CD4-positive, alpha-beta T cell treated with Interleukin-15 for 1 hour (primary cell): ENCODE measurements at regions not wholly inside any gene's neighbourhood (a gene's known extent, or its start where the extent isn't known, plus 50 kb on each side); places are given as distances from the start of the nearest gene placed in this dataset.

Experiments used
- DNase-seq: peaks from one replicate; pipeline ENCODE4 v3.0.0-alpha.2; 2020

DNA sequence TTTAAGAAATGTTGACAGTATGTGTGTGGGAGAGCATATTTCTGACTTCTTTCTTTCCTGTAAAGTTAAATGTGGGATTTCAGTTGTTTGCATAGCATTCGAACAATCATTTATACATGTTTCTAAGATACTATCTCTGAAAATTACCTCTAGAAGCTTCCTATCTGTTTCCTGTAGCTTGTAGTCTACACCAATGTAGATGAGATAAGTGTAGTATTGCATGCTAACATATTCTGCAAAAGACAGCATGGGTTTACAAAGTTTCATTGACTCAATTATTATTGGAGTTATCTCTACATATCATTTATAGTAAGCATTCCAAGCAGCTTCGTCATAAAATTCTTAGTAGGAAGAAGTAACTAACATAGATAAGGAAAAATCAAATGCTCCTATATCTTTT, 98.9 kb upstream of the DPYD start:
- no peak for DNase-seq

DNA sequence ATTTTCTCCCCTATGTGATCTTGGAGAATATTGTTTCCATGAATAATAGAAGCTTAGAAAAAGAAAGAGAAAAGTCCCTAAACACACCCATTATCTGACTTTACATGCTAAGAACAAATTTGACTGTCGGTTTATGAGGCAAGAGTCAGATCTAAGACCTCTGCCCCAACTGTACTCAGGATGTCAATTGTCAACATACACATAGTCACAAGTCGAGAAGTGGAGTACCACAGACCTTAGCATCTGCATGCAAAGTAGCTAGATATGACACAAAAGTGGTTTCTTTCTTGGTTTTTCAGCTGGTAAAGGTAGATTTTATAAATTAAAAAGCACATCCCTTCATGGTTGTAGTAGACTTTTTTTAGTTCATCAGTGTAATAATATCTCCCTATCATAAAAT, 97.2 kb upstream of the DPYD start:
- no peak for DNase-seq

DNA sequence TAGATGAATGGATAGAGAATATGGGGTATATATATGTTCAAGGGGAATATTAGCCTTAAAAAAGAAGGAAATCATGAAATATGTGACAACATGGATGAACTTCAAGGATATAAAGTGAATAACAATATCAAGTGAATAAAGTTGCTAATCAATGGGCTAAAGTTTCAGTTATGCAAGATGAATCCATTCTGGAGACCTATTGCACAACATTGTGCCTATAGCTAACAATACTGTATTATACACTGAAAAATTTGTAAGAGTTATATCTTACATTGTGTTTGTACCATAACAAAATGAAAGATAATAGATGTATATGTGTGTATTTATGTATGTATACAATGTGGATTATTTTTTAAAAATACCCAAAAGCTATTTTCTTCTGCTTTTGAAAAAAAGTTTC, 96.3 kb upstream of the DPYD start:
- DNase-seq = no peak

DNA sequence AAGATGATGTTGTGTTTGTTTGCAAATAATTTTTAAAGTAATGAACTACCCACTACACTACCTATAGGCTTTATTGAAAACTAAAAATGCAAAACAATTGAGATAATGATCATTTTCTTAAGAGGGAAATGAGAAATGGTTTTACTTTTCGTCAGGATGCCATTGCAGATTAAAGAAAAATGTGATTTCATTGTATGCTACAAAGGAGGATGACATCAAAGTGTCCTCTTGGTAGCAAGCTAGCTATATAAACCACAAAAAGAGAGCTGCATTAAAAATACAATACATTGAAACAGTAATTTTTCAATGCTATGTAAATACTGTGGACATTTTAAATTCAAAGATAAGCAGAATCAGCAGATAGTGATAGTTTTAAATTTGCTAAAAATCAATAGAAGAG, 87.5 kb upstream of the DPYD start:
- DNase-seq = no peak

- DNase-seq = no peak
Observed at GRCh38 chr1:98005326-98006010, 84.6 kb upstream of the DPYD start.

GRCh38 chr1:98003442-98003841, 82.6 kb upstream of the DPYD start:
- DNase-seq = no peak

DNA sequence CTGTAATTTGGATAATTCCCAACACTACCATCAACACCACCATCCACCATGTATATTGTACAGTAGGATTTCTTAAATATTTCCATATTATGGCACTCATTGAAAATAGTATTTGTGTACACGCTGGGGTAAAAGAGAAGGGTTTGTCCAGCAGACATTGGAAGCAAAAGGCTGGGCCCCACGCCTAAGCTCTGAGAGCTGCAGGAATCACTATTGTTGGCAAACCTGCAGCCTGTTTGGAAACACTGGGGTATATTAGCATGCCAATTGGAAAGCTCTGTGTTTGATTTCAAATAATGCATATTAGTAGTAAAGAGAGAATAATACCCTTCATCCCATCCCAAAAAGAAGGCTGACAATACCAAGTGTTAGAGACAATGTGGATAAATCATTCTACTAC, 81.5 kb upstream of the DPYD start:
- no peak for DNase-seq

DNA sequence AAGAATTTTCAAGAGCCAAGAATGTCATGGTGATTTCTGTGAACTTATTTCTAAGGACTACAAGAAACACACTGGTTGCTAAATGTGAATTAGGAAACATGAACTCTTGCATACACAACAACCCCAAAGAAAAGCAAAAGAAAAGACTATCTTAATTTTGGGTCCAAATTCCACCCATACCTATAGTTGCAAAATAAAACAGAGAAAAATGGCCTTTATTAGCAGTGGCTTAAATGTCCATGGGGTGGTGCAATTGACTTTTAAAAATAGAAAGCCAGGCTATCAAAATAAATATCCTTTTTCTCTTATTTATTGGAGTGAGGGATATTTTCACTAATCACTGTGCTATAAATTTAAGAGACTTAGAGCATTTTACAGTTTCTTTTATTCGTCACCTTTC, 80.9 kb upstream of the DPYD start:
- no peak for DNase-seq

DNA sequence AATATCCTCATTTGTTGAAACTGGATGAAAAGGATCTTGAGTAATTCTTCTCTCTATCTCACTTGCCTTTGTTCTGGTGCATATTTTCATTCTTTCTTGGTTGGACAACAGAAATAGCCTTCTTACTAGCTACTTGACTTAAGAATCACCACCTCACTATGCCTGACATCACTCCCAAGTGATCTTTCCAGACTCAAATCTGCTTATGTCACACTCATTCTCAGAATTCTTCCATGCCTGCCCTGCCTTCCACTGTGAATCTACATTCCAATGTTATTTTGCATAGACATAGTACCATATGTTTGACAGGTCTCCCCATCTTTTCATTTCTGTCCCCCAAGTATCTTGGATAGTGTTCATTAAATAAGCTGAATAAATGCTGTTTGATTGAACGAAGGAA, 78.5 kb upstream of the DPYD start:
- no peak for DNase-seq

GRCh38 chr1:97996880-97997279, 76.0 kb upstream of the DPYD start:
- no peak for DNase-seq

DNA sequence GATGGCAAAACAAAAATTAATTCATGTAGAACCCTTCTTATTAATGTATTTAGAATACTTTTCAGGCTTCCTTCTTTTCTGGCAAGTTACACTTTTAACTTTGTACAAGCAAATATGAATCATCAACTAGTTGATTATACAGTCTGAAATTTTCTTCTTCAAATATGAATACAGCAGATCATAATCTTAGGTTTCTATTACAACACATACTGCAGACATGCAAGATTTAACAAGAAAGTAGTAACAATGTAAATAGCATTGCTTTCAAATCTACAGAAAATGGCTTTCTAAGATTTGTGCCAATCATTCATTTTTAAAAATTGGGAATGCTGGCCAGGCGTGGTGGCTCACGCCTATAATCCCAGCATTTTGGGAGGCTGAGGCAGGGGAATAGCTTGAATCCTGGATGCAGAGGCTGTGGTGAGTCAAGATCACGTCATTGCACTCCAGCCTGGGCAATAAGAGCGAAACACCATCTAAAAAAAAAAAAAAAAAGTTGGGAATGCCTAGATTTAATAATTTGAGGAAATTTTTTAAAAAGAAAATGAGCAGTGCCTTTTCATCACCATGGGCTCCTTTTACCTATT, 68.4 kb upstream of the DPYD start:
- no peak for DNase-seq

DNA sequence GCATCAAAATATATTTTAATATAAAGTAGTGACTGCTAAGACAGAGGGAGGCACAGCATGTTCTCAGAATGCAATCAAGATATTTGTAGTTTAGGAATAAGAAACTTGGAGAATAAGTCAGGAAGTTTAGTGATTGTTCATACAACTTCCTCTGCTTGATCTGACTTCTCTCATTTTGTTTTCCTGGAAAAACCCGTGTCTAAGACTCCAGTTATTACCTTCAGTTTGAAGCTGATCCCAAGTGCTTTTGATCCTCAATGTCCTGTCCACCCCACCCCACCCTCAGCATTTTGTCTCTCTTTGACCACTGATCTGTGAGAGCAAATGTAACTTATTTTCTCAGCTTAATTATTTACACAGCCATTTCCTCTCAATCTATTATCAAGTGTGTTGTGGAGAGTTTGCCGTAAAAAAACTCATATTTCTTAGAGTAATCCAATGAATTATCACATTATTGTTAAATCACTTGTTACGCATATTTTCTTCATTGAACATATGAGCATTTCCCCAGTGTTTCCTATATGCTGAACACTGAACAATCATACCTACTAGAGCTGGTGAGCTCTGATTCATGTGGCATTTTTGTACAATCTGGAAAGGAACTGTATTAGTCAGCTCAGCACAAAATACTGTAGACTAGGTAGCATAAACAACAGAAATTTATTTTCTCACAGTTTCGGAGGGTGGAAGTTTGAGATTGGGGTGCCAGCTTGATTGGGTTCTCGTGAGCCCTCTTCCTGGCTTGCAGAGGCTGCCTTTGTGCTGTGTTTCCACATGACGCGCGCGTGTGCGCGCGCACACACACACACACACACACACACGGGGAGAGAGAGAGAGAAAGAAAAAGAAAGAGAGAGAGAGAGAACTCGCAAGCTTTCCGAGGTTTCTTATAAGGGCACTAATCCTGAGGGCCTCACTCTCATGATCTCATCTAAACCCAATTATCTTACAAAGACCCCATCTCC, 65.5 kb upstream of the DPYD start:
- DNase-seq = no peak

DNA sequence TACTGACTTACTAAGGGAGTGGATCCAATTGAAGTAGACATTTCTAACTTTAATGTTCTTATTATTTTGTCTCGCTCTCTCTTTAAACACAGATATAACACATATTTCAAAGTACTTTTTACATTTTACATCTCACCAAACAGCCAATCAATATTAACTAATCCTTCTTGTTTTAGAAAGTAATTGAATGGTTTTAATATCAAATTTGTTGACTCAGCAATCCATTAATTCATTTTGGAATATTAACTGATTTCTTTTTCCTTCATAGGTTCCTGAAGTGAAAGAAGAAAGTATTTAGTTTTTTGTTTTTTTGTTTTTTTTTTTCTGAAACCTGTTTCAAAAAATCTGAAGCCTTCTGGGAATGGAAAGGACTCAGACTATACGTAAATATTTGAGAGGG, 62.3 kb upstream of the DPYD start:
- no peak for DNase-seq

- DNase-seq = no peak
Observed at GRCh38 chr1:97980530-97980929, 59.7 kb upstream of the DPYD start.

DNA sequence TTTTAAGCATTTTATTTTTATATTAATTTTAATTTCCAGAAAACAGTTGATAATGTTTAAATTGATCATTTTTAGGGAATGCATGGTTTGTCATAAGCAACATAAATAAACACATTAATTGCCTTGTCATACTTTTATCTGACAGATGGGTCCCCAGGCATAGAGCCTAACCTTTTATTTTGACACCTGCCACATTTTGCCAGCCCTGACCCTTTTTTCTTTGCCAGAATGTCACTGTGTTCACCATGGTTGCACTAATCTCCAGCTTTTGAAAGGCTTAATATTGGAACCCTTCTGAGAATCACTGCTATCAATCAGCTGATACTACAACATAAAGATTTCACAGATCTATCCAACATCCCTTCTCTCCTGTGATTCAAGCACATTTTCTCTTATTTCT, 56.0 kb upstream of the DPYD start:
- DNase-seq = no peak
